NOMO-1 treated with DMSO at 0.1 percent for 48 hours (cell line): ENCODE measurements at regions not wholly inside any gene's neighbourhood (a gene's known extent, or its start where the extent isn't known, plus 50 kb on each side); places are given as distances from the start of the nearest gene placed in this dataset.

Experiments
- DNase-seq: peaks from one replicate; lab custom pipeline; 2025; ENCODE audit not compliant: unreplicated experiment; lab: John Stamatoyannopoulos, UW

DNA sequence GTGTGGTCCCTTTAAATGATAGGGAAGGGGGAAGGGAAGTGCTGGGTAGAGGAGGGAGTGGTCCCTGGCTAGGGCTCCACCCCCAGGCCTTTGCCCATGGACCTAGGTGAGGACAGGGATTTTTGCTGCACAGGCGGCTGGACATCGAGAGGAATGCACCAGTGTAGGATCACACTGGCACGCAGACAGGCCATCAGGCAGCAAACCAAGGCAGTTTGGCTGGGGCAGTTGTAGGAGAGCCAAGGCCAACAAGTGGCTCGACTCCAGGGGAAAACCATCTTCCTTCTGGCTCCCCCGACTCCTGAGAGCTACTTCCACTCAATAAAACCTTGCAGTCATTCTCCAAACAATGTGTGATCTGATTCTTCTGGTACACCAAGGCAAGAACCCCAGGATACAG lies 402.0 kb upstream of the LRRTM1 start:
- DNase-seq: no peak

DNA sequence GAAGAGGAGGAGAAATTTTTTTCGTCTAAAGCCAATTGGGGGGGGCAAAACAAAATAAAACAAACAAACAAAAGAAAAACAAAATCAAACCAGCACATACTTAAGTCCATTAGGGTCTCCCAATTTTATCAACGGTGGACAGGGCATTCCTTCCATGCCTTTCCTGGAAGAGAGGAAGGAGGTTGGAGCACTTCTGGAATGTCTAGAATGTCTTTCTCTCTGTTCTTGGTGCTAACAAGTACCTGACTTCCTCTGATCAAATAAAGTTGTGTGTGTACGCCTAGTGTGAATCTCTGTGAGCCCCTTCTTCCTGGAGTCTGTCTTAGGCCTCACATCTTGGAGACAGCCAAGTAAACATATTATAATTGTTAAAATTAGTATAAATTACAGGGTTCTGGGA lies 399.0 kb upstream of the LRRTM1 start:
- DNase-seq: no peak

DNA sequence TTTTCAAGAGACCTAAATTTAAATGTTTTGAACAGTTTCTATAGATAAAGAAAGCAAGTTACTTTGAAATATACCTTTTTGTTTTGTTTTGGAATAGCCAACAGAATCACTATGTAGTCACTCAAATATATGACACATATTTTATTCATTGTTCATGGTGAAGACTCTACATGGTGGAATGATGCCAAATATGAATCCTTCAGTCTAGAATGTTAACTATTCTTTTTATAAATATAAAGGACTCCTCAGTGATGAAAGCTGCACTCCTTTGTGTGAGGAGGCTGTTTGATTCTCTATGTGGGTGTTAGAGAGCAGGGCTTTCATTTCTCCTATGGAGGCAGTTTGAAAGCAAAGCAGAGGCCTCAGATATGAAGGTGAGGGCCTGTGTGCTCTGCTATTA lies 396.4 kb upstream of the LRRTM1 start:
- no peak for DNase-seq
